ENCODE measurements at regions not wholly inside any gene's neighbourhood (a gene's known extent, or its start where the extent isn't known, plus 50 kb on each side); places are given as distances from the start of the nearest gene placed in this dataset.

GRCh38 chr14:56412468-56413434, 166.8 kb upstream of the TMEM260 start:
- H3K27me3 ChIP-seq (replicated peaks; ENCODE audit: insufficient read depth): no peaks in the 10 kb centered on the region
- peaks cover 0 to 12% of the 10 kb centered on the region in 2 donors for H3K4me1 ChIP-seq (ENCODE audit: control insufficient read depth in 1 of 2, low read depth in 2 of 2)
- DNase-seq (ENCODE audit: low spot score) (no peak), ATAC-seq (ENCODE audit: insufficient number of reproducible peaks, low FRiP score, low read depth) (no peak)
- H3K36me3 ChIP-seq: no peaks in the 10 kb centered on the region
- H3K4me3 ChIP-seq: peak overlapping the region; percentile 16
- H3K9me3 ChIP-seq: no peaks in the 10 kb centered on the region
- TF ChIP-seq CTCF (IDR thresholded peaks at IDR 0.05): no peak
- H3K27ac ChIP-seq: no peak overlapping the region

GRCh38 chr14:56413721-56414120, 165.9 kb upstream of the TMEM260 start:
- Histone ChIP-seq H3K4me3 (no peak overlapping the region), H3K27me3 (replicated peaks; ENCODE audit: insufficient read depth) (no peaks in the 10 kb centered on the region), H3K36me3 (no peaks in the 10 kb centered on the region), H3K4me1 (ENCODE audit: control insufficient read depth in 1 of 2, low read depth in 2 of 2) (peaks cover 0 to 12% of the 10 kb centered on the region in 2 donors), H3K9me3 (no peaks in the 10 kb centered on the region), H3K27ac (no peak overlapping the region)
- no peak for DNase-seq (ENCODE audit: low spot score)
- TF ChIP-seq CTCF (IDR thresholded peaks at IDR 0.05): no peak
- ATAC-seq (ENCODE audit: insufficient number of reproducible peaks, low FRiP score, low read depth): no peak

- Histone ChIP-seq H3K4me3 (no peak overlapping the region), H3K36me3 (no peaks in the 10 kb centered on the region), H3K4me1 (ENCODE audit: control insufficient read depth in 1 of 2, low read depth in 2 of 2) (peaks cover 0 to 12% of the 10 kb centered on the region in 2 donors), H3K27me3 (replicated peaks; ENCODE audit: insufficient read depth) (no peaks in the 10 kb centered on the region), H3K9me3 (no peaks in the 10 kb centered on the region), H3K27ac (no peak overlapping the region)
- ATAC-seq (ENCODE audit: insufficient number of reproducible peaks, low FRiP score, low read depth): no peak
- DNase-seq (ENCODE audit: low spot score): no peak
- TF ChIP-seq CTCF (IDR thresholded peaks at IDR 0.05): no peak
These were observed 165.4 kb upstream of the TMEM260 start for GRCh38 chr14:56414236-56414635.

- no peak for DNase-seq (ENCODE audit: low spot score)
- H3K27me3 ChIP-seq (replicated peaks; ENCODE audit: insufficient read depth): no peaks in the 10 kb centered on the region
- peaks cover 0 to 12% of the 10 kb centered on the region in 2 donors for H3K4me1 ChIP-seq (ENCODE audit: control insufficient read depth in 1 of 2, low read depth in 2 of 2)
- ATAC-seq (ENCODE audit: insufficient number of reproducible peaks, low FRiP score, low read depth): no peak
- no peaks in the 10 kb centered on the region for H3K9me3 ChIP-seq
- no peak overlapping the region for H3K27ac ChIP-seq
- H3K36me3 ChIP-seq: no peaks in the 10 kb centered on the region
- TF ChIP-seq CTCF (IDR thresholded peaks at IDR 0.05): no peak
- no peak overlapping the region for H3K4me3 ChIP-seq
These were observed 163.4 kb upstream of the TMEM260 start for GRCh38 chr14:56416213-56416612.

GRCh38 chr14:56417173-56417572, 162.4 kb upstream of the TMEM260 start:
- TF ChIP-seq CTCF (IDR thresholded peaks at IDR 0.05): no peak
- no peaks in the 10 kb centered on the region for H3K36me3 ChIP-seq
- H3K4me3 ChIP-seq: no peak overlapping the region
- H3K27ac ChIP-seq: no peak overlapping the region
- H3K4me1 ChIP-seq (ENCODE audit: control insufficient read depth in 1 of 2, low read depth in 2 of 2): peaks cover 0 to 10% of the 10 kb centered on the region in 2 donors
- no peaks in the 10 kb centered on the region for H3K27me3 ChIP-seq (replicated peaks; ENCODE audit: insufficient read depth)
- no peak for ATAC-seq (ENCODE audit: insufficient number of reproducible peaks, low FRiP score, low read depth)
- DNase-seq (ENCODE audit: low spot score): no peak
- H3K9me3 ChIP-seq: no peaks in the 10 kb centered on the region
